ENCODE measurements at regions not wholly inside any gene's neighbourhood (a gene's known extent, or its start where the extent isn't known, plus 50 kb on each side); places are given as distances from the start of the nearest gene placed in this dataset.

GRCh38 chr9:88800329-88800682, 191.0 kb upstream of the S1PR3 start:
- Histone ChIP-seq H3K27ac (ENCODE audit: low read depth in 1 of 2, low read length in 2 of 2) (no peak overlapping the region), H3K79me2 (ENCODE audit: insufficient read depth, low read length) (no peaks in the 10 kb centered on the region), H3K27me3 (ENCODE audit: control insufficient read depth in 2 of 2, insufficient read depth in 2 of 2, low read length in 2 of 2) (peaks cover 34 to 37% of the 10 kb centered on the region in 2 donors), H3K4me2 (replicated peaks; ENCODE audit: extremely low read depth, low read length, poor library complexity, severe bottlenecking) (no peak overlapping the region), H3K4me1 (ENCODE audit: control insufficient read depth in 1 of 2, insufficient read depth in 2 of 2, low read length in 2 of 2) (no peaks in the 10 kb centered on the region), H4K20me1 (ENCODE audit: insufficient read depth, low read length) (no peaks in the 10 kb centered on the region), H3K36me3 (replicated peaks in 1 of 2; ENCODE audit: control insufficient read depth in 1 of 2, insufficient read depth in 2 of 2, low read length in 2 of 2) (no peaks in the 10 kb centered on the region), H3K9ac (ENCODE audit: insufficient read depth, low read length, poor library complexity, severe bottlenecking) (no peak overlapping the region), H3K4me3 (replicated peaks in 1 of 3; ENCODE audit: low read depth in 2 of 3, low read length in 3 of 3) (no peak overlapping the region), H2AFZ (ENCODE audit: insufficient read depth, low read depth, low read length, poor library complexity, severe bottlenecking) (no peak overlapping the region), H3K9me3 (replicated peaks in 1 of 2; ENCODE audit: control insufficient read depth in 1 of 2, insufficient read depth in 1 of 2, low read length in 2 of 2) (no peaks in the 10 kb centered on the region)
- peaks cover 3% of the 10 kb centered on the region for H3K4me1 Mint-ChIP-seq
- WGBS (ENCODE audit: insufficient coverage): 40% methylated on average over 1 of the region's 3 CpGs
- peaks cover 0 to 9% (median 5%) of the 10 kb centered on the region in 7 donors for H3K9me3 Mint-ChIP-seq
- no peaks in the 10 kb centered on the region for H3K36me3 Mint-ChIP-seq
- no peak for TF ChIP-seq CTCF (IDR thresholded peaks at IDR 0.05)
- peak overlapping the region in 1 of 2 donors; percentile 11 for H3K4me3 Mint-ChIP-seq
- H3K27ac Mint-ChIP-seq: no peak overlapping the region
- DNase-seq: no peak
- H3K27me3 Mint-ChIP-seq (ENCODE audit: low read depth in 3 of 3): peaks cover 19 to 38% (median 25%) of the 10 kb centered on the region in 3 donors
- intact Hi-C loops (cut with micrococcal nuclease): no loop called here

GRCh38 chr9:88801214-88801796, 190.0 kb upstream of the S1PR3 start:
- peaks cover 3% of the 10 kb centered on the region for H3K4me1 Mint-ChIP-seq
- intact Hi-C loops (cut with micrococcal nuclease): no loop called here
- no peak overlapping the region for H2AFZ ChIP-seq (ENCODE audit: insufficient read depth, low read depth, low read length, poor library complexity, severe bottlenecking)
- no peak overlapping the region for H3K4me2 ChIP-seq (replicated peaks; ENCODE audit: extremely low read depth, low read length, poor library complexity, severe bottlenecking)
- WGBS (ENCODE audit: insufficient coverage): 90% methylated on average over 2 of the region's 2 CpGs
- TF ChIP-seq CTCF (IDR thresholded peaks at IDR 0.05): no peak
- H3K4me3 ChIP-seq (replicated peaks in 1 of 3; ENCODE audit: low read depth in 2 of 3, low read length in 3 of 3): no peak overlapping the region
- no peaks in the 10 kb centered on the region for H3K9me3 ChIP-seq (replicated peaks in 1 of 2; ENCODE audit: control insufficient read depth in 1 of 2, insufficient read depth in 1 of 2, low read length in 2 of 2)
- H3K79me2 ChIP-seq (ENCODE audit: insufficient read depth, low read length): no peaks in the 10 kb centered on the region
- H3K27me3 ChIP-seq (ENCODE audit: control insufficient read depth in 2 of 2, insufficient read depth in 2 of 2, low read length in 2 of 2): peaks cover 36 to 37% of the 10 kb centered on the region in 2 donors
- no peaks in the 10 kb centered on the region for H4K20me1 ChIP-seq (ENCODE audit: insufficient read depth, low read length)
- H3K27me3 Mint-ChIP-seq (ENCODE audit: low read depth in 3 of 3): peaks cover 19 to 45% (median 25%) of the 10 kb centered on the region in 3 donors
- no peak for DNase-seq
- peak overlapping the region in 1 of 2 donors; percentile 48 for H3K4me3 Mint-ChIP-seq
- H3K27ac ChIP-seq (ENCODE audit: low read depth in 1 of 2, low read length in 2 of 2): no peak overlapping the region
- H3K9ac ChIP-seq (ENCODE audit: insufficient read depth, low read length, poor library complexity, severe bottlenecking): no peak overlapping the region
- peak overlapping the region in 1 of 7 donors; percentile 2 for H3K27ac Mint-ChIP-seq
- no peaks in the 10 kb centered on the region for H3K36me3 Mint-ChIP-seq
- peaks cover 0 to 9% (median 5%) of the 10 kb centered on the region in 7 donors for H3K9me3 Mint-ChIP-seq
- H3K36me3 ChIP-seq (replicated peaks in 1 of 2; ENCODE audit: control insufficient read depth in 1 of 2, insufficient read depth in 2 of 2, low read length in 2 of 2): no peaks in the 10 kb centered on the region
- no peaks in the 10 kb centered on the region for H3K4me1 ChIP-seq (ENCODE audit: control insufficient read depth in 1 of 2, insufficient read depth in 2 of 2, low read length in 2 of 2)

Data from CD14-positive monocyte (primary cell).